IMR-90 (cell line): ENCODE measurements at regions not wholly inside any gene's neighbourhood (a gene's known extent, or its start where the extent isn't known, plus 50 kb on each side); places are given as distances from the start of the nearest gene placed in this dataset.
"Not testable (repeated sequence)": the region's sequence is repeated elsewhere in the genome, so short reads cannot be mapped to it uniquely, and the experiment has no call there.

ENCODE experiments used
- ATAC-seq: fragments of 200-7000 bp; cut with Tn5 transposase; 2 replicates; pipeline ENCODE4 v1.9.1; 2020; ENCODE audit warnings: low read depth, mild to moderate bottlenecking, moderate library complexity
- BruUV-seq: library from RNA; stranded (reverse); fragments of 400-500 nt; replicated peaks from 2 replicates; lab custom pipeline; 2021; lab: Mats Ljungman, UMichigan
- CTCF ChIA-PET: fragments of 300-600 bp; formaldehyde crosslinking; extraction: SDS; loops from one replicate; lab custom pipeline; 2021; ENCODE audit warnings: antibody characterized with exemption; lab: Yijun Ruan, JAX
- POLR2A ChIA-PET: fragments of 300-600 bp; sonication (Branson Sonifier 250); formaldehyde crosslinking; loops from one replicate; lab custom pipeline; 2022; ENCODE audit warnings: antibody characterized with exemption; ENCODE audit not compliant: unreplicated experiment; lab: Charles Lee
- DNase-seq: peaks from one replicate; pipeline ENCODE4 v3.0.0; 2013
- H2AFZ ChIP-seq: replicated peaks from 2 replicates; pipeline ENCODE3; 2013; ENCODE audit warnings: low read length, mild to moderate bottlenecking; ENCODE audit not compliant: poor library complexity
- H2AK5ac ChIP-seq: 2 replicates; pipeline ENCODE4 v1.6.1; 2013; ENCODE audit warnings: low read depth, low read length, inconsistent platforms
- H2AK9ac ChIP-seq: replicated peaks from 2 replicates; pipeline ENCODE3; 2013; ENCODE audit warnings: mild to moderate bottlenecking, low read depth, low read length, moderate library complexity; ENCODE audit not compliant: poor library complexity
- H2BK120ac ChIP-seq: 2 replicates; pipeline ENCODE4 v1.6.1; 2013; ENCODE audit warnings: low read depth, low read length, inconsistent platforms
- H2BK15ac ChIP-seq: 3 replicates; pipeline ENCODE4 v1.6.1; 2013; ENCODE audit warnings: low read depth, low read length, inconsistent platforms
- H2BK20ac ChIP-seq: 2 replicates; pipeline ENCODE4 v1.6.1; 2013; ENCODE audit warnings: low read depth, mild to moderate bottlenecking, inconsistent platforms, low read length, moderate library complexity
- H2BK5ac ChIP-seq: 2 replicates; pipeline ENCODE4 v1.6.1; 2013; ENCODE audit warnings: mild to moderate bottlenecking, low read depth, low read length, inconsistent platforms; ENCODE audit not compliant: poor library complexity, severe bottlenecking
- H3K14ac ChIP-seq: replicated peaks from 2 replicates; pipeline ENCODE4 v1.6.1; 2013; ENCODE audit warnings: low read depth, low read length, inconsistent platforms
- H3K18ac ChIP-seq: 2 replicates; pipeline ENCODE4 v1.6.1; 2013; ENCODE audit warnings: low read depth, low read length, control low read depth
- H3K23ac ChIP-seq: 2 replicates; pipeline ENCODE4 v1.6.1; 2013; ENCODE audit warnings: low read depth, low read length, inconsistent platforms
- H3K27ac ChIP-seq: 2 replicates; pipeline ENCODE4 v1.5.1; 2013; ENCODE audit warnings: mild to moderate bottlenecking, control low read depth, low read length; ENCODE audit not compliant: insufficient read depth
- H3K27me3 ChIP-seq: 2 replicates; pipeline ENCODE4 v1.6.1; 2013; ENCODE audit warnings: low read length; ENCODE audit not compliant: control insufficient read depth, insufficient read depth
- H3K36me3 ChIP-seq: 2 replicates; pipeline ENCODE4 v1.6.1; 2013; ENCODE audit warnings: low read length, mixed read lengths; ENCODE audit not compliant: control insufficient read depth, insufficient read depth
- H3K4ac ChIP-seq: 2 replicates; pipeline ENCODE4 v1.6.1; 2013; ENCODE audit warnings: low read depth, low read length, inconsistent platforms
- H3K4me1 ChIP-seq: 2 replicates; pipeline ENCODE4 v1.6.1; 2013; ENCODE audit warnings: low read length, mixed read lengths; ENCODE audit not compliant: control insufficient read depth, insufficient read depth
- H3K4me2 ChIP-seq: 2 replicates; pipeline ENCODE4 v1.6.1; 2013; ENCODE audit warnings: low read depth, mild to moderate bottlenecking, control low read depth, low read length, moderate library complexity
- H3K4me3 ChIP-seq: 2 replicates; pipeline ENCODE4 v1.5.1; 2013; ENCODE audit warnings: low read depth, mild to moderate bottlenecking, control low read depth, low read length, moderate library complexity; ENCODE audit not compliant: insufficient read depth
- H3K56ac ChIP-seq: 2 replicates; pipeline ENCODE4 v1.6.1; 2013; ENCODE audit warnings: low read length, inconsistent platforms; ENCODE audit not compliant: insufficient read depth; ENCODE audit errors: extremely low read depth
- H3K79me1 ChIP-seq, 2 experiments: 2 replicates each; pipeline ENCODE4 v1.6.1; 2013; ENCODE audit warnings: low read length in 2 of 2, inconsistent platforms in 1 of 2, low read depth in 1 of 2
- H3K9ac ChIP-seq: 2 replicates; pipeline ENCODE4 v1.6.1; 2013; ENCODE audit warnings: low read depth, low read length, control low read depth
- H3K9me1 ChIP-seq: 2 replicates; pipeline ENCODE4 v1.6.1; 2013; ENCODE audit warnings: low read length, inconsistent platforms; ENCODE audit not compliant: insufficient read depth
- H3K9me3 ChIP-seq: 2 replicates; pipeline ENCODE4 v1.6.1; 2013; ENCODE audit warnings: low read length; ENCODE audit not compliant: control insufficient read depth, insufficient read depth
- H4K20me1 ChIP-seq: 2 replicates; pipeline ENCODE4 v1.6.1; 2013; ENCODE audit warnings: low read length, inconsistent platforms; ENCODE audit not compliant: insufficient read depth
- H4K5ac ChIP-seq: 2 replicates; pipeline ENCODE4 v1.6.1; 2013; ENCODE audit warnings: mild to moderate bottlenecking, low read depth, low read length, control low read depth
- H4K8ac ChIP-seq, 2 experiments: 2 replicates each; pipeline ENCODE4 v1.6.1; 2013; ENCODE audit warnings: low read depth in 2 of 2, low read length in 2 of 2, control low read depth in 1 of 2, inconsistent platforms in 1 of 2
- H4K91ac ChIP-seq: 2 replicates; pipeline ENCODE4 v1.6.1; 2013; ENCODE audit warnings: low read depth, low read length, inconsistent platforms; ENCODE audit not compliant: insufficient read depth
- WGBS, 2 experiments: methylation state at CpG; one replicate each; pipeline versions ENCODE4 v1.1.5 to v1.1.7; 2013; ENCODE audit warnings: missing lambda C conversion rate in 2 of 2; ENCODE audit not compliant: insufficient read length in 1 of 2; ENCODE audit errors: extremely low coverage in 2 of 2; 5-methylcytosine and 5-hydroxymethylcytosine counted together
- dilution Hi-C: fragments of 300-500 bp; cut with HindIII; formaldehyde crosslinking; loops from one replicate; pipeline ENCODE4 v1.14.3; 2018; ENCODE audit warnings: low sequenced_read_pairs; ENCODE audit not compliant: unreplicated experiment
- in situ Hi-C: fragments of 300-500 bp; cut with MboI; formaldehyde crosslinking; loops from 3 replicates; pipeline ENCODE4 v1.14.3; 2019; ENCODE audit warnings: low sequenced_read_pairs, inconsistent platforms, mixed read lengths
- intact Hi-C: fragments of 100-400 bp; cut with micrococcal nuclease; formaldehyde crosslinking; loops from 2 replicates; pipeline ENCODE4 v1.10.0; 2022

- H3K9ac ChIP-seq, H3K27me3 ChIP-seq, H3K23ac ChIP-seq, H3K4me3 ChIP-seq, DNase-seq, H4K5ac ChIP-seq, BruUV-seq, H3K4me1 ChIP-seq, H3K9me1 ChIP-seq, intact Hi-C loops, H2BK15ac ChIP-seq, H3K4me2 ChIP-seq, H3K18ac ChIP-seq, CTCF ChIA-PET, H3K79me1 ChIP-seq, H2AFZ ChIP-seq, H2AK5ac ChIP-seq, H3K56ac ChIP-seq, dilution Hi-C loops, H3K36me3 ChIP-seq, ATAC-seq, in situ Hi-C loops, POLR2A ChIA-PET, H4K20me1 ChIP-seq, H2BK20ac ChIP-seq, H3K4ac ChIP-seq, H3K14ac ChIP-seq, H2BK120ac ChIP-seq, H2BK5ac ChIP-seq, H3K9me3 ChIP-seq, H3K27ac ChIP-seq, H4K91ac ChIP-seq, H2AK9ac ChIP-seq, H4K8ac ChIP-seq: not testable (repeated sequence)
- no CpG with 5 or more reads among the region's 2 CpGs for WGBS, 2 experiments
Observed at GRCh38 chr1:38583287-38583686, 276.3 kb downstream of the RRAGC start.
